Keratinocyte (primary cell): ENCODE measurements at regions not wholly inside any gene's neighbourhood (a gene's known extent, or its start where the extent isn't known, plus 50 kb on each side); places are given as distances from the start of the nearest gene placed in this dataset.

Experiments
- CTCF ChIP-seq, 3 experiments: IDR thresholded peaks in 1 of 3; conservative IDR thresholded peaks in 1 of 3; optimal IDR thresholded peaks in 1 of 3; 2 replicates in 2 of 3; 3 replicates in 1 of 3; pipeline versions ENCODE3 to v1.5.1; 2011; ENCODE audit warnings: low read length in 3 of 3, mild to moderate bottlenecking in 3 of 3, moderate library complexity in 2 of 3, control low read depth in 1 of 3, inconsistent platforms in 1 of 3; ENCODE audit not compliant: insufficient read depth in 2 of 3; ENCODE audit errors: extremely low read depth in 1 of 3
- EZH2 ChIP-seq: IDR thresholded peaks from one replicate; pipeline ENCODE4 v1.6.1; 2012; ENCODE audit warnings: inconsistent platforms, mild to moderate bottlenecking, low read length, moderate library complexity

GRCh38 chr11:13208921-13209320 is 68.7 kb upstream of the BMAL1 start:
- TF ChIP-seq CTCF (optimal IDR thresholded peaks at IDR 0.05 in 1 of 3, IDR thresholded peaks at IDR 0.05 in 1 of 3, conservative IDR thresholded peaks at IDR 0.05 in 1 of 3; ENCODE audit: extremely low read depth in 1 of 3, insufficient read depth in 2 of 3, low read length in 3 of 3) (no peak), EZH2 (no peak)
